Fibroblast of pulmonary artery (primary cell): ENCODE measurements at regions not wholly inside any gene's neighbourhood (a gene's known extent, or its start where the extent isn't known, plus 50 kb on each side); places are given as distances from the start of the nearest gene placed in this dataset.

Experiments
- DNase-seq: peaks from one replicate; pipeline ENCODE4 v3.0.0-alpha.2; 2010; ENCODE audit warnings: low read depth
- H3K4me3 ChIP-seq: replicated peaks from 2 replicates; pipeline ENCODE4 v1.5.1; 2011; ENCODE audit warnings: low read depth, mild to moderate bottlenecking, control low read depth, low read length, moderate library complexity
- CTCF ChIP-seq: IDR thresholded peaks from 2 replicates; pipeline ENCODE4 v1.5.1; 2011; ENCODE audit warnings: mild to moderate bottlenecking, control low read depth, low read length, inconsistent platforms; ENCODE audit errors: missing control alignments

- no peak for DNase-seq
- no peak for TF ChIP-seq CTCF
- H3K4me3 ChIP-seq = no peak overlapping the region
Observed at GRCh38 chr1:38578271-38578951, 281.2 kb downstream of the RRAGC start.

- H3K4me3 ChIP-seq = no peak overlapping the region
- no peak for TF ChIP-seq CTCF
- no peak for DNase-seq
Observed at GRCh38 chr1:38577937-38578270, 281.7 kb downstream of the RRAGC start.

- no peak overlapping the region for H3K4me3 ChIP-seq
- DNase-seq = no peak
- no peak for TF ChIP-seq CTCF
Observed at GRCh38 chr1:38577385-38577784, 282.2 kb downstream of the RRAGC start.

GRCh38 chr1:38576241-38576640 lies 283.3 kb downstream of the RRAGC start:
- no peak for DNase-seq
- no peak for TF ChIP-seq CTCF
- no peak overlapping the region for H3K4me3 ChIP-seq

GRCh38 chr1:38571726-38572125 lies 287.8 kb downstream of the RRAGC start:
- no peak overlapping the region for H3K4me3 ChIP-seq
- no peak for DNase-seq
- no peak for TF ChIP-seq CTCF

- TF ChIP-seq CTCF = no peak
- H3K4me3 ChIP-seq = no peak overlapping the region
- no peak for DNase-seq
Observed at GRCh38 chr1:38570657-38570975, 289.0 kb downstream of the RRAGC start.

GRCh38 chr1:38569932-38570656 lies 289.5 kb downstream of the RRAGC start:
- no peak overlapping the region for H3K4me3 ChIP-seq
- DNase-seq = no peak
- TF ChIP-seq CTCF = no peak
